A549 (cell line): ENCODE measurements at regions not wholly inside any gene's neighbourhood (a gene's known extent, or its start where the extent isn't known, plus 50 kb on each side); places are given as distances from the start of the nearest gene placed in this dataset.
A peak's percentile ranks its signal among the peaks of the same experiment; 100 is the strongest.

Source experiments
- ATAC-seq, 2 experiments: fragments of 200-7000 bp in 1 of 2; fragments of >200 bp in 1 of 2; cut with Nextera tagmentation in 1 of 2; cut with Tn5 transposase in 1 of 2; 3 replicates each; pipeline versions ENCODE4 v1.8.0 to v1.9.1; 2018 to 2020; ENCODE audit warnings: mild to moderate bottlenecking in 1 of 2, moderate library complexity in 1 of 2
- CTCF ChIA-PET: fragments of 300-600 bp; sonication (Branson Sonifier 250); formaldehyde crosslinking; extraction: SDS; loops from one replicate; lab custom pipeline; 2021; ENCODE audit warnings: antibody characterized with exemption, inconsistent platforms; lab: Yijun Ruan, JAX
- POLR2A ChIA-PET: fragments of 350-600 bp; formaldehyde crosslinking; extraction: SDS; loops from one replicate; lab custom pipeline; 2021; ENCODE audit warnings: antibody characterized with exemption, inconsistent platforms; lab: Yijun Ruan, JAX
- DNase-seq, 2 experiments: peaks; one replicate each; pipeline versions ENCODE4 v3.0.0 to v3.0.0-alpha.2; 2011 to 2016; ENCODE audit warnings: low read depth in 1 of 2, low spot score in 1 of 2
- FAIRE-seq: peaks from 2 replicates; lab custom pipeline; 2011; peaks lifted over from hg19 to GRCh38; lab: Jason Lieb, UNC
- H3K27ac ChIP-seq, 2 experiments: fragments of >200 bp; sonication (Bioruptor Twin); formaldehyde crosslinking; 3 replicates each; pipeline ENCODE4 v1.5.1; 2016 to 2017
- H3K4me1 ChIP-seq: fragments of >200 bp; sonication (Bioruptor Twin); formaldehyde crosslinking; 3 replicates; pipeline ENCODE4 v1.6.1; 2016
- H3K4me2 ChIP-seq: fragments of >200 bp; sonication (Bioruptor Twin); formaldehyde crosslinking; 3 replicates; pipeline ENCODE4 v1.6.1; 2016
- H3K4me3 ChIP-seq: fragments of >200 bp; sonication (Bioruptor Twin); formaldehyde crosslinking; 3 replicates; pipeline ENCODE4 v1.5.1; 2016
- H3K9me3 ChIP-seq: fragments of >200 bp; sonication (Bioruptor Twin); formaldehyde crosslinking; 3 replicates; pipeline ENCODE4 v1.6.1; 2016
- BHLHE40 ChIP-seq: IDR thresholded peaks from 2 replicates; pipeline ENCODE4 v1.6.1; 2012; ENCODE audit warnings: low read depth, low read length, inconsistent platforms
- CBX2 ChIP-seq: fragments of 200-600 bp; sonication (generic); IDR thresholded peaks from 2 replicates; pipeline ENCODE4 v1.6.1; 2016; ENCODE audit warnings: low read depth, mild to moderate bottlenecking, borderline replicate concordance
- CHD4 ChIP-seq: fragments of 200-600 bp; sonication (generic); IDR thresholded peaks from 2 replicates; pipeline ENCODE4 v1.6.1; 2016; ENCODE audit warnings: antibody characterized with exemption, mild to moderate bottlenecking, borderline replicate concordance
- HDAC2 ChIP-seq: fragments of 200-600 bp; sonication (generic); IDR thresholded peaks from 2 replicates; pipeline ENCODE4 v1.6.1; 2016
- HEYL ChIP-seq: fragments of 250-450 bp; sonication (Bioruptor Pico); IDR thresholded peaks from 2 replicates; pipeline ENCODE4 v1.8.0; 2021; ENCODE audit warnings: mild to moderate bottlenecking, moderate library complexity
- JUN ChIP-seq, 2 experiments: fragments of >200 bp; sonication (Bioruptor Twin); formaldehyde crosslinking; IDR thresholded peaks; 2 replicates in 1 of 2; 3 replicates in 1 of 2; pipeline ENCODE4 v1.6.1; 2016 to 2017
- KDM1A ChIP-seq: fragments of 200-600 bp; sonication (generic); IDR thresholded peaks from 2 replicates; pipeline ENCODE4 v1.6.1; 2016; ENCODE audit warnings: low read depth, mild to moderate bottlenecking
- NFE2L2 ChIP-seq: fragments of 150-350 bp; conservative IDR thresholded peaks from 2 replicates; pipeline ENCODE4 v1.6.1; 2014; ENCODE audit warnings: low read length
- NPAS2 ChIP-seq: fragments of 250-450 bp; sonication (Bioruptor Pico); IDR thresholded peaks from 2 replicates; pipeline ENCODE4 v1.8.0; 2022; ENCODE audit warnings: mild to moderate bottlenecking, moderate library complexity, borderline replicate concordance
- POLR2A ChIP-seq: IDR thresholded peaks from 2 replicates; pipeline ENCODE4 v1.6.1; 2012; ENCODE audit warnings: mild to moderate bottlenecking, low read length
- POLR2AphosphoS2 ChIP-seq: conservative IDR thresholded peaks from 2 replicates; pipeline ENCODE4 v1.6.1; 2012; ENCODE audit warnings: low read length, improper control_type of control experiment, inconsistent platforms
- RARB ChIP-seq: fragments of 250-450 bp; sonication (Bioruptor Pico); IDR thresholded peaks from 2 replicates; pipeline ENCODE4 v1.8.0; 2021; ENCODE audit warnings: mild to moderate bottlenecking, moderate library complexity
- ZC3H11A ChIP-seq: fragments of 450-650 bp; IDR thresholded peaks from 2 replicates; pipeline ENCODE4 v1.6.1; 2014; ENCODE audit warnings: antibody characterized with exemption, mild to moderate bottlenecking
- WGBS: methylation state at CpG from one replicate; pipeline ENCODE4 v1.1.6; 2017; ENCODE audit errors: missing lambda C conversion rate; 5-methylcytosine and 5-hydroxymethylcytosine counted together
- TF ChIP-seq, protein P1 (sequence below): fragments of 150-350 bp; IDR thresholded peaks from 2 replicates; pipeline ENCODE4 v1.6.1; 2014; ENCODE audit warnings: low read depth, mild to moderate bottlenecking, low read length
- TF ChIP-seq, protein P2 (sequence below): fragments of >200 bp; sonication (Bioruptor Twin); formaldehyde crosslinking; IDR thresholded peaks from 3 replicates; pipeline ENCODE4 v1.6.1; 2016
- TF ChIP-seq, protein P3 (sequence below): fragments of >200 bp; sonication (Bioruptor Twin); formaldehyde crosslinking; IDR thresholded peaks from 3 replicates; pipeline ENCODE4 v1.5.1; 2016
- TF ChIP-seq, protein P4 (sequence below): IDR thresholded peaks from 2 replicates; pipeline ENCODE4 v1.6.1; 2012
- TF ChIP-seq, protein P5 (sequence below): fragments of 450-650 bp; IDR thresholded peaks from 2 replicates; pipeline ENCODE4 v1.6.1; 2014; ENCODE audit warnings: antibody characterized with exemption
- TF ChIP-seq, protein P6 (sequence below): IDR thresholded peaks from 2 replicates; pipeline ENCODE4 v1.6.1; 2012

- ATAC-seq (no peak), DNase-seq (no peak), FAIRE-seq (no peak)
- H3K9me3 ChIP-seq, result no peaks in the 10 kb centered on the region
- ChIA-PET CTCF (no interaction called here), POLR2A (no interaction called here)
- H3K27ac ChIP-seq, result 0 out of 6 replicates have a peak overlapping the region, but pooled peaks of 1 of the 2 experiments have one; percentile 32
- 74% methylated on average over 10 of the region's 10 CpGs for WGBS
- peaks cover 11% of the 10 kb centered on the region for H3K4me1 ChIP-seq
- peak overlapping the region; percentile 43 for H3K4me2 ChIP-seq
- no peak for TF ChIP-seq RARB
- no peak for TF ChIP-seq ZC3H11A
- H3K4me3 ChIP-seq, result no peak overlapping the region
These were observed 132.9 kb downstream of the BAMBI start for GRCh38 chr10:28810057-28810870.

DNA sequence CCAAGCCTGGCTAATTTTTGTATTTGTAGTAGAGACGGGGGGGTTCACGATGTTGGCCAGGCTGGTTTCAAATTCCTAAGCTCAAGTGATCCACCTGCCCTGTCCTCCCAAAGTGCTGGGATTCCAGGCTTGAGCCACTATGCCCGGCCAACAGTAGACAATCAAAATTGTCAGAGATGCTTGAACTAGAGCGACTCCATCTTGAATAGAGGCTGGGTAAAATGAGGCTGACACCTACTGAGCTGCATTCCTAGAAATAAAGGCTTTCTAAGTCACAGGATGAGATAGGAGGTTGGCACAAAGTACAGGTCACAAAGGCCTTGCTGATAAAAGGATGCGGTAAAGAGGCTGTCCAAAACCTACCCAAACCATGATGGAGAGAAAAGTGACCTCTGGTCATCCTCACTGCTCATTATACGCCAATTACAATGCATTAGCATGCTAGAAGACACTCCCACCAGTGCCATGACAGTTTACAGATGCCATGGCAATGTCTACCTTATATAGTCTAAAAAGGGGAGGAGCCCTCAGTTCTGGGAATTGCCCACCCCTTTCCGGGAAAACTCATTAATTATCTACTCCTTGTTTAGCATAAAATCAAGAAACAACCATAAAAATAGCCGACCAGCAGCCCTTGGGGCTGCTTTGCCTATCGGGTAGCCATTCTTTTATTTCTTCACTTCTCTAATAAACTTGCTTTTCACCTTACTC, 134.5 kb downstream of the BAMBI start:
- TF ChIP-seq, protein P1, sequence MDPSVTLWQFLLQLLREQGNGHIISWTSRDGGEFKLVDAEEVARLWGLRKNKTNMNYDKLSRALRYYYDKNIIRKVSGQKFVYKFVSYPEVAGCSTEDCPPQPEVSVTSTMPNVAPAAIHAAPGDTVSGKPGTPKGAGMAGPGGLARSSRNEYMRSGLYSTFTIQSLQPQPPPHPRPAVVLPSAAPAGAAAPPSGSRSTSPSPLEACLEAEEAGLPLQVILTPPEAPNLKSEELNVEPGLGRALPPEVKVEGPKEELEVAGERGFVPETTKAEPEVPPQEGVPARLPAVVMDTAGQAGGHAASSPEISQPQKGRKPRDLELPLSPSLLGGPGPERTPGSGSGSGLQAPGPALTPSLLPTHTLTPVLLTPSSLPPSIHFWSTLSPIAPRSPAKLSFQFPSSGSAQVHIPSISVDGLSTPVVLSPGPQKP, result no peak
- TF ChIP-seq, all 56 proteins: peak for 0
- Histone ChIP-seq H3K4me3 (no peak overlapping the region), H3K4me2 (no peak overlapping the region), H3K4me1 (peaks cover 12% of the 10 kb centered on the region), H3K9me3 (no peaks in the 10 kb centered on the region), H3K27ac (no peak overlapping the region)
- no peak for DNase-seq
- 78% methylated on average over 9 of the region's 9 CpGs for WGBS
- CTCF ChIA-PET, result no interaction called here
- POLR2A ChIA-PET, result no interaction called here
- ATAC-seq, result no peak
- no peak for FAIRE-seq

DNA sequence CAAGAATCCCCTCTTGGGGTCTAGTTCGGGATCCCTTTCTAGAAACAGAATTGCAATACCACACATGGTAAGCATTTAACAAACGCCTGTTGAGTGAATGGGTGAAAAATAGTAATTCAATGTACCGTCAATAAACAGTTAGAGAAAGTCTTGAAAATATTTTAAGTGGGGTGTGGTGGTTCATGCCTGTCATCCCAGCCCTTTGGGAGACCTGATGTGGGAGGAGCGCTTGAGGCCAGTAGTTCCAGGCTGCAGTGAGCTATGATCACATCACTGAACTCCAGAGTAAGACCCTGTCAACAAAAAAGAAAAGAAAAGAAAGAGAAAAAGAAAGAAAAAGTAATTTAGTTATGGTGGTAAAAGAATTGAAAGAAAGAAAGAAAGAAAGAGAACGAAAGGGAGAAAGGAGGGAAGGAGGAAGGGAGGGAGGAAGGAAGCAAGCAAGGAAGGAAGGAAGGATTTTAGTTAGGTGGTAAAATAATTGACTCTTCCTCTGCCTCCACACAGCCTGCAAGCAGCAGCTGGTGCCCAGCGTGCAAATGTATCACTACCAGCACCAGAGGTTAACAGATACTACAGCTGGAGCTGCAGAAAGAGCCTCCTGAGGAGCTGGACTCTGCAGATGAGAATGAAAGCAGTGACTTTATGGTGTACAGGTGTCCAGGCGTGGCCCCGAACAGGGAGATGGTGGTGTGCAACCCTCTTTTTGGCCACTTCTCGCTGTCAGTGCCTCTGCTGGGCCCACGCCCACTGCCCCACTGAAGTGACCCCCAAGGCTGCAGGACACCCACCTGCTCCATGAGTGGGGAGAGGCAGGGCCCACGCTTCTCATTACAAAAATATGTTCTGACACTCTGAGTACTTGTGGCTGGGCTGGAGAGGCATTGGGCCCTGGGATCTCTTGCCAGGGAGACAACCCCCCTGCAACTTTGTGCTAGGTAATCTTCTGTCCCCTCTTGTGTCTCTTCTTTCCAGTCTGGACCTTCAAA, 135.4 kb downstream of the BAMBI start:
- no peak for ATAC-seq
- H3K4me2 ChIP-seq, result no peak overlapping the region
- CTCF ChIA-PET, result no interaction called here
- no peak for FAIRE-seq
- DNase-seq, result no peak
- H3K4me3 ChIP-seq, result no peak overlapping the region
- POLR2A ChIA-PET, result no interaction called here
- peaks cover 15% of the 10 kb centered on the region for H3K4me1 ChIP-seq
- H3K27ac ChIP-seq, result no peak overlapping the region
- H3K9me3 ChIP-seq, result no peaks in the 10 kb centered on the region
- TF ChIP-seq, protein P2, sequence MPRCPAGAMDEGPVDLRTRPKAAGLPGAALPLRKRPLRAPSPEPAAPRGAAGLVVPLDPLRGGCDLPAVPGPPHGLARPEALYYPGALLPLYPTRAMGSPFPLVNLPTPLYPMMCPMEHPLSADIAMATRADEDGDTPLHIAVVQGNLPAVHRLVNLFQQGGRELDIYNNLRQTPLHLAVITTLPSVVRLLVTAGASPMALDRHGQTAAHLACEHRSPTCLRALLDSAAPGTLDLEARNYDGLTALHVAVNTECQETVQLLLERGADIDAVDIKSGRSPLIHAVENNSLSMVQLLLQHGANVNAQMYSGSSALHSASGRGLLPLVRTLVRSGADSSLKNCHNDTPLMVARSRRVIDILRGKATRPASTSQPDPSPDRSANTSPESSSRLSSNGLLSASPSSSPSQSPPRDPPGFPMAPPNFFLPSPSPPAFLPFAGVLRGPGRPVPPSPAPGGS, result no peak
- TF ChIP-seq POLR2A (no peak), KDM1A (no peak), HDAC2 (no peak), NFE2L2 (no peak), NPAS2 (CRISPR knock-in tag) (no peak), CBX2 (no peak), CHD4 (no peak), HEYL (CRISPR knock-in tag) (no peak), JUN (IDR thresholded peaks at IDR 0.05) (no peak), POLR2AphosphoS2 (no peak), BHLHE40 (no peak)
- TF ChIP-seq, protein P3, sequence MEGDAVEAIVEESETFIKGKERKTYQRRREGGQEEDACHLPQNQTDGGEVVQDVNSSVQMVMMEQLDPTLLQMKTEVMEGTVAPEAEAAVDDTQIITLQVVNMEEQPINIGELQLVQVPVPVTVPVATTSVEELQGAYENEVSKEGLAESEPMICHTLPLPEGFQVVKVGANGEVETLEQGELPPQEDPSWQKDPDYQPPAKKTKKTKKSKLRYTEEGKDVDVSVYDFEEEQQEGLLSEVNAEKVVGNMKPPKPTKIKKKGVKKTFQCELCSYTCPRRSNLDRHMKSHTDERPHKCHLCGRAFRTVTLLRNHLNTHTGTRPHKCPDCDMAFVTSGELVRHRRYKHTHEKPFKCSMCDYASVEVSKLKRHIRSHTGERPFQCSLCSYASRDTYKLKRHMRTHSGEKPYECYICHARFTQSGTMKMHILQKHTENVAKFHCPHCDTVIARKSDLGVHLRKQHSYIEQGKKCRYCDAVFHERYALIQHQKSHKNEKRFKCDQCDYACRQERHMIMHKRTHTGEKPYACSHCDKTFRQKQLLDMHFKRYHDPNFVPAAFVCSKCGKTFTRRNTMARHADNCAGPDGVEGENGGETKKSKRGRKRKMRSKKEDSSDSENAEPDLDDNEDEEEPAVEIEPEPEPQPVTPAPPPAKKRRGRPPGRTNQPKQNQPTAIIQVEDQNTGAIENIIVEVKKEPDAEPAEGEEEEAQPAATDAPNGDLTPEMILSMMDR, result no peak
- TF ChIP-seq, protein P4, sequence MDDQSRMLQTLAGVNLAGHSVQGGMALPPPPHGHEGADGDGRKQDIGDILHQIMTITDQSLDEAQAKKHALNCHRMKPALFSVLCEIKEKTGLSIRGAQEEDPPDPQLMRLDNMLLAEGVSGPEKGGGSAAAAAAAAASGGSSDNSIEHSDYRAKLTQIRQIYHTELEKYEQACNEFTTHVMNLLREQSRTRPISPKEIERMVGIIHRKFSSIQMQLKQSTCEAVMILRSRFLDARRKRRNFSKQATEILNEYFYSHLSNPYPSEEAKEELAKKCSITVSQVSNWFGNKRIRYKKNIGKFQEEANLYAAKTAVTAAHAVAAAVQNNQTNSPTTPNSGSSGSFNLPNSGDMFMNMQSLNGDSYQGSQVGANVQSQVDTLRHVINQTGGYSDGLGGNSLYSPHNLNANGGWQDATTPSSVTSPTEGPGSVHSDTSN, result no peak
- TF ChIP-seq, protein P5, sequence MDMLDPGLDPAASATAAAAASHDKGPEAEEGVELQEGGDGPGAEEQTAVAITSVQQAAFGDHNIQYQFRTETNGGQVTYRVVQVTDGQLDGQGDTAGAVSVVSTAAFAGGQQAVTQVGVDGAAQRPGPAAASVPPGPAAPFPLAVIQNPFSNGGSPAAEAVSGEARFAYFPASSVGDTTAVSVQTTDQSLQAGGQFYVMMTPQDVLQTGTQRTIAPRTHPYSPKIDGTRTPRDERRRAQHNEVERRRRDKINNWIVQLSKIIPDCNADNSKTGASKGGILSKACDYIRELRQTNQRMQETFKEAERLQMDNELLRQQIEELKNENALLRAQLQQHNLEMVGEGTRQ, result no peak
- TF ChIP-seq, protein P6, sequence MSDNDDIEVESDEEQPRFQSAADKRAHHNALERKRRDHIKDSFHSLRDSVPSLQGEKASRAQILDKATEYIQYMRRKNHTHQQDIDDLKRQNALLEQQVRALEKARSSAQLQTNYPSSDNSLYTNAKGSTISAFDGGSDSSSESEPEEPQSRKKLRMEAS, result no peak
- WGBS, result 63% methylated on average over 11 of the region's 11 CpGs
